ENCODE measurements at regions not wholly inside any gene's neighbourhood (a gene's known extent, or its start where the extent isn't known, plus 50 kb on each side); places are given as distances from the start of the nearest gene placed in this dataset.
A peak's percentile ranks its signal among the peaks of the same experiment; 100 is the strongest.
"Not testable (repeated sequence)": the region's sequence is repeated elsewhere in the genome, so short reads cannot be mapped to it uniquely, and the experiment has no call there.

DNA sequence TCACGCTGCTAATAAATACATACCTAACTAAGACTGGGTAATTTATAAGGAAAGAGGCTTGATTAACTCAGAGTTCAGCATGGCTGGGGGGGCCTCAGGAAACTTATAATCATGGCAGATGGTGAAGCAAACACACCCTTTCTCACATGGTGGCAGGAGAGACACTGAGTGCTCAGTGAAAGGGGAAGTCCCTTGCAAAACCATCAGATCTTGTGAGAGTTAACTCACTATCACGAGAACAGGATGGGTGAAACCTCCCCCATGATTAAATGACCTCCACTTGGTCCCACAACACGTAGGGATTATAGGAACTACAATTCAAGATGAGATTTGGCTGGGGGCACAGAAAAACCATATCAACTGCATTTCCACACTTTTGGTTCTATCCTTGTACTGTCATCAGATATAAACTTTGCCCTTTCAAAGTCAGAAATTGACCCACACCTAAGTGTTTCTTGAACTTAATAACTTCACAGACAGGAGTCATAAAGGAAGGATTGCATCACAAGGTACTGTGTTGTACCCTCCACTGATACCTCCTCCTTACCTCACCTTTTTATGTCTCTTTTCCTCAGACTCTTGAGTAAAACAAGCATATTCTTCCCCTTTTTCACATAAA is 319.1 kb upstream of the PIK3R1 start:
- CTCF ChIA-PET: no interaction called here
- peaks cover 2% of the 10 kb centered on the region for H3K9me3 Mint-ChIP-seq (ENCODE audit: insufficient read depth)
- no peak overlapping the region for H3K27ac Mint-ChIP-seq
- H3K27ac ChIP-seq (ENCODE audit: low read length in 2 of 2): no peak overlapping the region
- no peaks in the 10 kb centered on the region for H3K27me3 Mint-ChIP-seq
- no peaks in the 10 kb centered on the region for H3K79me2 ChIP-seq (ENCODE audit: control insufficient read depth, insufficient read depth, low read length)
- WGBS (ENCODE audit: insufficient coverage): no CpG with 5 or more reads among the region's 3 CpGs
- no peaks in the 10 kb centered on the region for H3K27me3 ChIP-seq (replicated peaks in 1 of 4; ENCODE audit: control extremely low read depth in 1 of 4, control insufficient read depth in 3 of 4, insufficient read depth in 4 of 4, low read length in 3 of 4)
- H3K9ac ChIP-seq (ENCODE audit: low read length): no peak overlapping the region
- no peaks in the 10 kb centered on the region for H3K4me1 ChIP-seq (ENCODE audit: control insufficient read depth in 2 of 2, insufficient read depth in 2 of 2, low read length in 2 of 2)
- no peak overlapping the region for H3K4me3 ChIP-seq (ENCODE audit: control extremely low read depth in 1 of 5, extremely low read depth in 1 of 5, insufficient read depth in 1 of 5, low read depth in 2 of 5, low read length in 4 of 5)
- no peaks in the 10 kb centered on the region for H4K20me1 ChIP-seq (ENCODE audit: control insufficient read depth, insufficient read depth, low read length, poor library complexity, severe bottlenecking)
- DNase-seq: peak; percentile 6
- intact Hi-C loops (cut with micrococcal nuclease): no loop called here
- no peaks in the 10 kb centered on the region for H3K36me3 ChIP-seq (replicated peaks in 1 of 2; ENCODE audit: control extremely low read depth in 1 of 2, control insufficient read depth in 1 of 2, extremely low read depth in 1 of 2, insufficient read depth in 2 of 2, low read length in 1 of 2)
- TF ChIP-seq, protein P1, sequence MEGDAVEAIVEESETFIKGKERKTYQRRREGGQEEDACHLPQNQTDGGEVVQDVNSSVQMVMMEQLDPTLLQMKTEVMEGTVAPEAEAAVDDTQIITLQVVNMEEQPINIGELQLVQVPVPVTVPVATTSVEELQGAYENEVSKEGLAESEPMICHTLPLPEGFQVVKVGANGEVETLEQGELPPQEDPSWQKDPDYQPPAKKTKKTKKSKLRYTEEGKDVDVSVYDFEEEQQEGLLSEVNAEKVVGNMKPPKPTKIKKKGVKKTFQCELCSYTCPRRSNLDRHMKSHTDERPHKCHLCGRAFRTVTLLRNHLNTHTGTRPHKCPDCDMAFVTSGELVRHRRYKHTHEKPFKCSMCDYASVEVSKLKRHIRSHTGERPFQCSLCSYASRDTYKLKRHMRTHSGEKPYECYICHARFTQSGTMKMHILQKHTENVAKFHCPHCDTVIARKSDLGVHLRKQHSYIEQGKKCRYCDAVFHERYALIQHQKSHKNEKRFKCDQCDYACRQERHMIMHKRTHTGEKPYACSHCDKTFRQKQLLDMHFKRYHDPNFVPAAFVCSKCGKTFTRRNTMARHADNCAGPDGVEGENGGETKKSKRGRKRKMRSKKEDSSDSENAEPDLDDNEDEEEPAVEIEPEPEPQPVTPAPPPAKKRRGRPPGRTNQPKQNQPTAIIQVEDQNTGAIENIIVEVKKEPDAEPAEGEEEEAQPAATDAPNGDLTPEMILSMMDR (IDR thresholded peaks at IDR 0.05): no peak
- no peak for TF ChIP-seq EZH2 (IDR thresholded peaks at IDR 0.05; ENCODE audit: borderline replicate concordance, insufficient read depth, low read depth, low read length, poor library complexity, severe bottlenecking)
- no peak for ATAC-seq (ENCODE audit: low read depth)
- H3K9me3 ChIP-seq (ENCODE audit: control extremely low read depth in 1 of 3, control insufficient read depth in 2 of 3, insufficient read depth in 1 of 3, low read length in 2 of 3): no peaks in the 10 kb centered on the region
- H3K4me2 ChIP-seq (replicated peaks; ENCODE audit: low read depth, low read length, poor library complexity, severe bottlenecking): no peak overlapping the region
- H3K4me1 Mint-ChIP-seq: peaks cover 11% of the 10 kb centered on the region
- POLR2A ChIA-PET: no interaction called here
- no peak overlapping the region for H3K4me3 Mint-ChIP-seq
- no peak overlapping the region for H2AFZ ChIP-seq (ENCODE audit: insufficient read depth, low read depth, low read length, poor library complexity, severe bottlenecking)

DNA sequence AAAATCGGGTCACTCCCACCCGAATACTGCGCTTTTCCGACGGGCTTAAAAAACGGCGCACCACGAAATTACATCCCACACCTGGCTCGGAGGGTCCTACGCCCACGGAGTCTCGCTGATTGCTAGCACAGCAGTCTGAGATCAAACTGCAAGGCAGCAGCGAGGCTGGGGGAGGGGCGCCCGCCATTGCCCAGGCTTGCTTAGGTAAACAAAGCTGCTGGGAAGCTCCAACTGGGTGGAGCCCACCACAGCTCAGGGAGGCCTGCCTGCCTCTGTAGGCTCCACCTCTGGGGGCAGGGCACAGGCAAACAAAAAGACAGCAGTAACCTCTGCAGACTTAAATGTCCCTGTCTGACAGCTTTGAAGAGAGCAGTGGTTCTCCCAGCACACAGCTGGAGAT is 325.7 kb upstream of the PIK3R1 start:
- H3K36me3 ChIP-seq (replicated peaks in 1 of 2; ENCODE audit: control extremely low read depth in 1 of 2, control insufficient read depth in 1 of 2, extremely low read depth in 1 of 2, insufficient read depth in 2 of 2, low read length in 1 of 2); H3K79me2 ChIP-seq (ENCODE audit: control insufficient read depth, insufficient read depth, low read length); H3K9me3 ChIP-seq (ENCODE audit: control extremely low read depth in 1 of 3, control insufficient read depth in 2 of 3, insufficient read depth in 1 of 3, low read length in 2 of 3); H3K4me1 Mint-ChIP-seq; H3K4me2 ChIP-seq (replicated peaks; ENCODE audit: low read depth, low read length, poor library complexity, severe bottlenecking); POLR2A ChIA-PET; ATAC-seq (ENCODE audit: low read depth); H2AFZ ChIP-seq (ENCODE audit: insufficient read depth, low read depth, low read length, poor library complexity, severe bottlenecking); H3K9me3 Mint-ChIP-seq (ENCODE audit: insufficient read depth); H3K4me3 ChIP-seq (ENCODE audit: control extremely low read depth in 1 of 5, extremely low read depth in 1 of 5, insufficient read depth in 1 of 5, low read depth in 2 of 5, low read length in 4 of 5); H3K4me1 ChIP-seq (ENCODE audit: control insufficient read depth in 2 of 2, insufficient read depth in 2 of 2, low read length in 2 of 2); H3K4me3 Mint-ChIP-seq; CTCF ChIA-PET; H4K20me1 ChIP-seq (ENCODE audit: control insufficient read depth, insufficient read depth, low read length, poor library complexity, severe bottlenecking); H3K27me3 ChIP-seq (replicated peaks in 1 of 4; ENCODE audit: control extremely low read depth in 1 of 4, control insufficient read depth in 3 of 4, insufficient read depth in 4 of 4, low read length in 3 of 4); DNase-seq; H3K27ac ChIP-seq (ENCODE audit: low read length in 2 of 2); H3K9ac ChIP-seq (ENCODE audit: low read length); intact Hi-C loops (cut with micrococcal nuclease); H3K27ac Mint-ChIP-seq; H3K27me3 Mint-ChIP-seq: not testable (repeated sequence)
- WGBS (ENCODE audit: insufficient coverage): no CpG with 5 or more reads among the region's 15 CpGs

Data from B cell (primary cell).